GM12892 (cell line): ENCODE measurements at regions not wholly inside any gene's neighbourhood (a gene's known extent, or its start where the extent isn't known, plus 50 kb on each side); places are given as distances from the start of the nearest gene placed in this dataset.

ENCODE experiments used
- POLR2A ChIP-seq: IDR thresholded peaks from 2 replicates; pipeline ENCODE4 v1.6.1; 2011; ENCODE audit warnings: low read depth, low read length, control low read depth
- POLR2AphosphoS5 ChIP-seq: IDR thresholded peaks from 2 replicates; pipeline ENCODE4 v1.6.1; 2011; ENCODE audit warnings: low read depth, low read length, control low read depth
- TAF1 ChIP-seq: IDR thresholded peaks from 2 replicates; pipeline ENCODE4 v1.6.1; 2011; ENCODE audit warnings: low read depth, mild to moderate bottlenecking, control low read depth, low read length, borderline replicate concordance

DNA sequence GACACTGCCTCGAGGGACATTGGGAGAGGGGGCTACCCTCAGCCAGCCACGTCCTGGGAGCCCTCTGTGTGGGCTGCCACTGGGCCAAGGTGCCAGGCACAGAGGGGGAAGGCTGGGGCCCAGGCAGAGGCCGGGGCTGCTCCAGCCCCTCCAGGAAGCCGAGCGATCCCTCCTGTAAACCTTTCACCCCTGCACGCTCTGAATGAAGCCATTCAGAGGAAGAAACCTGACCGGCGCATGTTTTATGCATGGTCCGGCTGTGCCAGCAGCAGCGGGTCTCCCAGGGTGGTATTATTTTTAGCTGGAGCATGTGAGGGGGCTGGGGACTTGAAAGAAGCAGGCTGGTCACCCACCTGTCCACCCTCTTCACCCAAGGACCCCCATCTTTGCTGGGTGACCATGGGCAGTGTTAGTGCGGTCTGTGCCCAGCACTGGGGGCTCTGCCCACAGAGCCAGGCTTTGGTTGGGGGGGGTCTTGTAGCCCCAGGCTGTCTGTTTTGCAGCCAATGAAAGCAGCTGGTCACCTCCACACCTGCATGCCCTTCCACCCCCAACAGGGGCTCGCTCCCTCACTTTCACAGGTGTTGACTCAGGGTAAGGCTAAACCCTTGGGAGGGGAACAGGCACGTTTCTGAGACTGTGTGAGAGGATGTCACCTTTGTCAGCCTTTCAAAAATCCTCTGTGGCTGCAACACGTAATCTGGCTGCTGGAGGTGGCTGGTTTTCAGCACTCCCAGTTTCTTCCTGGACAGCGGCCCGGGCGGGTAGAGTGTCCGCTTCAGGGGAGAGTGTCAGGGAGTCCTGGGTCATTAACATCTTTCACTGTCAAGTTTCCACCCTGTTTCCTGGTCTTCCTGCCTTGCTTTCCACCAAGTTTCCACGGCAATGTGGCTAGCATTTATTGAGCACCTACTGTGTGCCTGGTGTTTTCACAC lies 77.1 kb upstream of the BRD7 start:
- TF ChIP-seq POLR2A: no peak
- TF ChIP-seq POLR2AphosphoS5: no peak
- TF ChIP-seq TAF1: no peak
